Fibroblast of pulmonary artery (primary cell): ENCODE measurements at regions not wholly inside any gene's neighbourhood (a gene's known extent, or its start where the extent isn't known, plus 50 kb on each side); places are given as distances from the start of the nearest gene placed in this dataset.

Experiments
- DNase-seq: peaks from one replicate; pipeline ENCODE4 v3.0.0-alpha.2; 2010; ENCODE audit warnings: low read depth
- H3K4me3 ChIP-seq: replicated peaks from 2 replicates; pipeline ENCODE4 v1.5.1; 2011; ENCODE audit warnings: low read depth, mild to moderate bottlenecking, control low read depth, low read length, moderate library complexity
- TF ChIP-seq, protein P1 (sequence below): IDR thresholded peaks from 2 replicates; pipeline ENCODE4 v1.5.1; 2011; ENCODE audit warnings: mild to moderate bottlenecking, control low read depth, low read length, inconsistent platforms; ENCODE audit errors: missing control alignments

DNA sequence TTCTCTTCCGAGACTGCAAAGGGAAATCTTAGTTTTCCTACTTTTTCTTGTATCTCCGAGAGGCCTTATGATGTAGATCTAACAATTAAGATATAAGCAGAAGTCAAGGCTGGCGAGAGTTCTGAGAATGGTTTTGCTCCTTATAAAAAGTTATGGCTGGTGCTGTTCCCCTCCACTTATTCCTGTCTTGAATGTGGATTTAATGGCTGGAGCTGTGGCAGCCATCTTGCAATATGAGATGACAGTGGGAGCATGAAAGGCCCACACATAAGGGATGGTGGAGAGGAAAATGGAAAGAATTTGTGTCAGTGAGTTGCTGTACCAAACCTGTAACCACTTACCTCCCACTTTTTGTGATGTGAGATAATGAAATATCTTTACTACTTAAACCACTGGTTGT, 124.6 kb upstream of the SLC22A23 start:
- TF ChIP-seq, protein P1, sequence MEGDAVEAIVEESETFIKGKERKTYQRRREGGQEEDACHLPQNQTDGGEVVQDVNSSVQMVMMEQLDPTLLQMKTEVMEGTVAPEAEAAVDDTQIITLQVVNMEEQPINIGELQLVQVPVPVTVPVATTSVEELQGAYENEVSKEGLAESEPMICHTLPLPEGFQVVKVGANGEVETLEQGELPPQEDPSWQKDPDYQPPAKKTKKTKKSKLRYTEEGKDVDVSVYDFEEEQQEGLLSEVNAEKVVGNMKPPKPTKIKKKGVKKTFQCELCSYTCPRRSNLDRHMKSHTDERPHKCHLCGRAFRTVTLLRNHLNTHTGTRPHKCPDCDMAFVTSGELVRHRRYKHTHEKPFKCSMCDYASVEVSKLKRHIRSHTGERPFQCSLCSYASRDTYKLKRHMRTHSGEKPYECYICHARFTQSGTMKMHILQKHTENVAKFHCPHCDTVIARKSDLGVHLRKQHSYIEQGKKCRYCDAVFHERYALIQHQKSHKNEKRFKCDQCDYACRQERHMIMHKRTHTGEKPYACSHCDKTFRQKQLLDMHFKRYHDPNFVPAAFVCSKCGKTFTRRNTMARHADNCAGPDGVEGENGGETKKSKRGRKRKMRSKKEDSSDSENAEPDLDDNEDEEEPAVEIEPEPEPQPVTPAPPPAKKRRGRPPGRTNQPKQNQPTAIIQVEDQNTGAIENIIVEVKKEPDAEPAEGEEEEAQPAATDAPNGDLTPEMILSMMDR, result no peak
- DNase-seq, result no peak
- no peak overlapping the region for H3K4me3 ChIP-seq

DNA sequence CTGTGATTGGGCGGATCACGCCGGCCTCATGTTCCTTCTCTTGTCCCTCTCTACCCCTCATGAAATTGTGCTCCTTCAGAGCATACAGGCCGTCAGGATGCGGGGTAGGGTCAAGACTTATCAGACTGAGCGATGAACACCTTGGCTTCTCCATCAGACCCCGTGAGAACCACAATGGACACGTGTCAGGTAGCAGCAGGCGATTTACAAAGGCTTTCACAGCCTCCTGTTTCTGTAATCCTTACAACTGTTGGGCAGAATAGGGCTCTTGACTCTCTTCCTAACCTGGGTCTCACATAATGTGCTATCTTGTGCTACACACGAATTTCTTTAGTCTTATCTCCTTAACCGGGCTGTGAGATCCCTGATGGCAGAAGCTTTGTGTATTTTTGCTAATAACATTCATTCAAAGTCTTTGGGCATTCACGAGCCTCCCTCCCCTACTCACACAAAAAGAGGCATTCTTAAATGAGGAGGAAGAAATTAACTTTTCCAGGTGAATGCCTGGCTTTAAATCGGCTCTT, 122.9 kb upstream of the SLC22A23 start:
- no peak for DNase-seq

DNA sequence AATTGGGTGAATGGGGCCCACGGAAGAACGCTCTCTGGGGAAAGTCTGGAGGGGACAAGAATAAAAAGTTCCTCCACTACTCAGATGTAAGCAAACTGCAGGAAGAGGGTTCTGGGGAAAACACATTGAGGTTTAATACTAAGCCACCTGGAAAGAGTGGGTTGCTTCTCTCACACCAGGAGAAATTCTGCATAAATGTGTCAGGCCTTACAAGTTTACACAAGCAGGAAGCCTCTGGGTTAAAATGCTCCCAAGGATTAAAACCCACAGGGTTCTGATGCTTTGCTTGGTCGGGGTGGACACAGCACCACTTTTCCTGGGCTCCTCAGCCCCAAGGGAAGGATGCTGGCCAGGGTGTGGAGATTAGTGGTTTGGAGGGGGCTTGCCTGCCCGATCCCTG, 122.1 kb upstream of the SLC22A23 start:
- DNase-seq, result no peak
- TF ChIP-seq, protein P1, result no peak
- no peak overlapping the region for H3K4me3 ChIP-seq

More for the DNA sequence above, 122.9 kb upstream of the SLC22A23 start:
- TF ChIP-seq, protein P1, result no peak
- H3K4me3 ChIP-seq, result no peak overlapping the region

DNA sequence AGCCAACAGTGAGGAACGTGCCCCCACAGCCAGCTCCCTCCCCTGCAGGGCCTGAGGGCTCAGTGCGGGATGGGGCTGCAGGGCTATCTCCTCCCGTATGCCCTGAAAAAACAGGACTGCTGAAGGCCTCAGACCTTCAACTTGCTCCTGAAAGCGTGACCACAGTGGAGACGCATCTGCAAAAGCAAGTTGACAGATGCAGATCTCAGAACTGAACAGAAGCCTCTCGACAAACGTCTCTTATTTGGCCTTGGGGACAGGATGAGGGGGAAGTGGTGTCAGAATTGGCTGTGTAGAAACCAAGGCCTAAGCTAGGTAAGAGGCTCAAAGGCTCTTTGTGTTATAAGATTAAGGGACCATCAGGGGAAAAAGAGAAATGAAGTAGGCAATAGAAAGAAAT, 120.7 kb upstream of the SLC22A23 start:
- TF ChIP-seq, protein P1, result no peak
- no peak for DNase-seq
- no peak overlapping the region for H3K4me3 ChIP-seq

DNA sequence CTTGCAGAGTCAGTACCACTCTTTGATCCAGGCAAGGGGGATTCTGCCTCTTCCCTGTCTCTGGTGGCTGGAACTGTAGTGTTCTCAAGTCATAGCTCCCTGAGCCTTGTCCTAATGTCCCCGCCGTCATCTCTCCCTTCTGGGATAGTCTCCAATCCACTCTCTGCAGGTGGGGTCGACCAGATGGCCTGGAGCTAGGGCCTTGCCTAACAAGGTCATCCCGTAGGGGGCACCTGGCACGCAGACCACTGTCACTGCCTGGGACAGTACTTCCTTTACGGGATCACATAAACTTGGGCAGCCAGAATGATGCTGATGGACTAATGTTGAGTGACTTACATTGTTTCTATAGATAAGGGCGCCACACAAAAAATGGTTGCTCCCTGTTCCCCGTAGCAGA, 118.9 kb upstream of the SLC22A23 start:
- DNase-seq, result no peak
- no peak overlapping the region for H3K4me3 ChIP-seq
- TF ChIP-seq, protein P1, result no peak

DNA sequence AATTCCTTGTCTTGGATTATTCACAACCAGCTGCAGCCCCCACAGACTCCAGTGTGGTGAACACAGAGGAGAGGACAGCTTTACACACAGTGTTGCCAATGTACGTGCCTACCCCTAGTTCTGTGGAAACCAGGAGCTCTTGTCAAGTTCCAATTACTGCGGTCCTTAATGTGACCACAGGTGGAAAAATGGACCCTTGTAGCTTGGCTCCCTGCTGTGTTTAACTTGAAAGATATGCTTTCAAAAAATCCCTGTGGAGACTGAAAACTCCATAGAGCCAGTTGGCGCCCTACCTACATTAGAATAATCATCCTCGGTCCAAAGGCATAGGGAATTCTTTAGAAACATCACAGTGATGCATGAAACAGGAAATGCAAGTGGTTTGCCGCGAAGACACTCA, 118.3 kb upstream of the SLC22A23 start:
- no peak overlapping the region for H3K4me3 ChIP-seq
- DNase-seq, result no peak
- TF ChIP-seq, protein P1, result no peak

DNA sequence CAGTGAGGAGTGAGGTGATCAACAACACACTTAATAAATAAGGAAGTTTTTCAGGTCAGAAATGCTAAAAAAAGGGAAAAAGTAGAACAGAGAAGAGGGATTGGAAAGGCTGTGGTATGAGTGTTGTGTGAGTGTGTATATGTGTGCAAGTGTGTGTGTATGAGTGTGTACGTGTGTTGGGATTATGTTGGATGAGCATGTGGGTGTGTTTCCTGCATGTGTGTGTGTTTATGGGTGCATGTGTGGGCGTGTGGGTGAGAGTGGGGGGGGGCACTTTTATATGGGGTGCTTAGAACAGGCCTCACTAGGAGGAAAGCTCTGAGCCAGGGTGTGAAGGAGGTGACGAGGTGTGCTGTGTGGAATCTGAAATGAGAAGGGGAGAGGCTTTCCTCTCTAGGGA, 116.8 kb upstream of the SLC22A23 start:
- no peak overlapping the region for H3K4me3 ChIP-seq
- TF ChIP-seq, protein P1, result no peak
- DNase-seq, result no peak
